ENCODE measurements at regions not wholly inside any gene's neighbourhood (a gene's known extent, or its start where the extent isn't known, plus 50 kb on each side); places are given as distances from the start of the nearest gene placed in this dataset.

DNA sequence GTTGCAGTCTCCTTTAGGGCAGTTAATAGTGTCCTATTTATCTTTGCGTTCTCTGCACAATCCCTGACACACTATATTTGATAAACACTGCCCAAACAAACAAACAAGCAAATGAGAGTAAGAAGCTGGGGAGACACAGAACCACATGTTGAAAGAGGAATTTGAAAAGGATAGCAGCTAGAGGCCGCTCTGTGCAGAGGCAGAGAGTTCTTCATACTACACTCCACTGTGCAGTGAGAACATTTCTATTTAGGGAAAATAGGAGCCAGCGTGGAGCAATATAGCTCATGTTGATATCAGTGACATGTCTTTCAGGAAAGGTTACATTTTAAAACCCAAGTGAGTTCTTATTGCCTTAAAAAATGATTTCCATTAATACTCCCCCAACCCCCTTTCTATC lies 140.3 kb upstream of the SEL1L start:
- Histone ChIP-seq H3K4me1 (peaks cover 0 to 7% (median 0%) of the 10 kb centered on the region in 12 donors), H3K27ac (peak overlapping the region in 3 of 12 donors; percentile 3 to 49 (median 32))
- peak; percentile 97 to 99 (median 98) for ATAC-seq

DNA sequence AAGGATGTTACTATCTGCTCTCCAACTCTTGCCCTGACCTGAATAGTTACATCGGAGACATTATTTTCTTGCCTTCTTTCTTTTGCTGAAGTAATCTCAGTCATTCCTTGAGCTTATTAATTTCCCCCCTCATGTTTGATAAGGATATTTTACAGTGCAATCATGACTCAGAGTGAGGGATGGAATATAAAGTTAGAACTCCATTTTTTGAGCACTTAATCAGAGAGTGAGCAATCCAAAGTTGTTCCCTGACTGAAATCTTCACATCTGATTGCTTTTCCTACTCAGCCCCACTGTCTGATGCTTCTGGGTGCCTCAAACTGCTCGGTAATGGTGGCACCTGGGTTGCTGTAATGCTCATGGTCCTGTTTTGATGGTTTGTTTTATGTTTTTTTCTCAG lies 142.7 kb upstream of the SEL1L start:
- ATAC-seq (no peak), DNase-seq (no peak)
- Histone ChIP-seq H3K4me3 (no peak overlapping the region), H3K9me3 (no peaks in the 10 kb centered on the region), H3K27ac (no peak overlapping the region), H3K36me3 (no peaks in the 10 kb centered on the region), H3K27me3 (no peaks in the 10 kb centered on the region), H3K4me1 (peaks cover 0 to 7% (median 0%) of the 10 kb centered on the region in 12 donors)
- TF ChIP-seq POLR2A (IDR thresholded peaks at IDR 0.05): no peak
- TF ChIP-seq, protein P1, sequence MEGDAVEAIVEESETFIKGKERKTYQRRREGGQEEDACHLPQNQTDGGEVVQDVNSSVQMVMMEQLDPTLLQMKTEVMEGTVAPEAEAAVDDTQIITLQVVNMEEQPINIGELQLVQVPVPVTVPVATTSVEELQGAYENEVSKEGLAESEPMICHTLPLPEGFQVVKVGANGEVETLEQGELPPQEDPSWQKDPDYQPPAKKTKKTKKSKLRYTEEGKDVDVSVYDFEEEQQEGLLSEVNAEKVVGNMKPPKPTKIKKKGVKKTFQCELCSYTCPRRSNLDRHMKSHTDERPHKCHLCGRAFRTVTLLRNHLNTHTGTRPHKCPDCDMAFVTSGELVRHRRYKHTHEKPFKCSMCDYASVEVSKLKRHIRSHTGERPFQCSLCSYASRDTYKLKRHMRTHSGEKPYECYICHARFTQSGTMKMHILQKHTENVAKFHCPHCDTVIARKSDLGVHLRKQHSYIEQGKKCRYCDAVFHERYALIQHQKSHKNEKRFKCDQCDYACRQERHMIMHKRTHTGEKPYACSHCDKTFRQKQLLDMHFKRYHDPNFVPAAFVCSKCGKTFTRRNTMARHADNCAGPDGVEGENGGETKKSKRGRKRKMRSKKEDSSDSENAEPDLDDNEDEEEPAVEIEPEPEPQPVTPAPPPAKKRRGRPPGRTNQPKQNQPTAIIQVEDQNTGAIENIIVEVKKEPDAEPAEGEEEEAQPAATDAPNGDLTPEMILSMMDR (IDR thresholded peaks at IDR 0.05): no peak
- intact Hi-C loops (cut with DNase I): no loop called here
- 71 to 84% (median 73%) methylated on average over 2 of the region's 2 CpGs for WGBS, 4 donors

More for the DNA sequence above, 140.3 kb upstream of the SEL1L start:
- H3K36me3 ChIP-seq: no peaks in the 10 kb centered on the region
- peaks cover 0 to 7% (median 0%) of the 10 kb centered on the region in 12 donors for H3K9me3 ChIP-seq
- no peaks in the 10 kb centered on the region for H3K27me3 ChIP-seq
- H3K4me3 ChIP-seq: no peak overlapping the region
- intact Hi-C loops (cut with DNase I): no loop called here
- DNase-seq: peak in 1 of 5 donors; percentile 40
- TF ChIP-seq POLR2A (IDR thresholded peaks at IDR 0.05): no peak
- TF ChIP-seq, protein P1 (IDR thresholded peaks at IDR 0.05): peak in 8 of 12 donors; percentile 12 to 52 (median 27)
- WGBS, 4 donors: 31 to 39% (median 34%) methylated on average over 3 of the region's 3 CpGs

DNA sequence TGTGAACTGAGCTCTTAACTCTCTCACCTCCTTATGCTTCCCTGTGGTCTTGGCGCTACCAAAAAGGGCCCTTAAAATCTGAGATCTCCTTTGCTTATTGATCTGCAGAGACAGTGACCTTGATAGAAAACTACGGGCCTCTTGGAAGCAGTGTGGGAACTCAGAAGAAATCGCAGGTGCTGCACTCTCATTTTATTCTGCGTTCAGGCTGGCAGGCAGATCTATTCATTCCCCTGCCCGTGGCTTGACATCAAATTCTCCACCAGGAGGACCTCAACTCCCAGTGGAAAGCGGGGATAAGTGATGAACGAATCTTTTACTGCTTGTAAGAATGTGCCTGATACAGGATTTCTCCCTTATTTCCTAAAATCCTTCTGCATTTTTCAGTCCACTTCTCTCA lies 143.2 kb upstream of the SEL1L start:
- intact Hi-C loops (cut with DNase I): no loop called here
- no peak overlapping the region for H3K27ac ChIP-seq
- DNase-seq (no peak), ATAC-seq (no peak)
- peaks cover 0 to 7% (median 0%) of the 10 kb centered on the region in 12 donors for H3K4me1 ChIP-seq
- no peaks in the 10 kb centered on the region for H3K9me3 ChIP-seq
- TF ChIP-seq, protein P1 (IDR thresholded peaks at IDR 0.05): no peak
- TF ChIP-seq POLR2A (IDR thresholded peaks at IDR 0.05): no peak
- 68 to 82% (median 75%) methylated on average over 7 of the region's 7 CpGs for WGBS, 4 donors
- H3K36me3 ChIP-seq: no peaks in the 10 kb centered on the region
- no peaks in the 10 kb centered on the region for H3K27me3 ChIP-seq
- no peak overlapping the region for H3K4me3 ChIP-seq

DNA sequence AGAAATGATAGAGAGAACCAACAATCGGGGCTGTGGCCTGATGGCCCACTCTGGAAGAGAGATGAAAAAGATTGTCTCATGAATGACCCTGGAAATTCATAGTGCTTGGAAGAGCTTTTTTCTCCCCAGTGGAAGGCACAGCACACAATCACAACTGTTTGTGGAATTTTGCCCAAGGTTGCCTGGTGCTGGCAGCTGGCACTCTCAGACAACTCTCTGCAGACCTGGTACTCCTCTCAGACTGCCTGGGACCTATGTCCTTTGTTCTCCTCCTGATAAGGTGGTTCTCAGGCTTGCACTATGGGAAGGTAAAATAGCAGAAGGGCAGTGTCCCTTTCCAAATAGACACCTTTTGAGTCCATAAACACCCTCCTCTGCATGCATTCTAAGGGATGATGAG lies 144.1 kb upstream of the SEL1L start:
- no peak for TF ChIP-seq POLR2A (IDR thresholded peaks at IDR 0.05)
- TF ChIP-seq, protein P1 (IDR thresholded peaks at IDR 0.05): no peak
- no peak overlapping the region for H3K4me3 ChIP-seq
- 52 to 66% (median 57%) methylated on average over 1 of the region's 1 CpG for WGBS, 4 donors
- no peak for ATAC-seq
- no peak for DNase-seq
- peaks cover 0 to 7% (median 0%) of the 10 kb centered on the region in 12 donors for H3K4me1 ChIP-seq
- intact Hi-C loops (cut with DNase I): no loop called here
- no peaks in the 10 kb centered on the region for H3K27me3 ChIP-seq
- no peaks in the 10 kb centered on the region for H3K9me3 ChIP-seq
- no peaks in the 10 kb centered on the region for H3K36me3 ChIP-seq
- H3K27ac ChIP-seq: no peak overlapping the region
